Naive B cell (primary cell): ENCODE measurements at regions not wholly inside any gene's neighbourhood (a gene's known extent, or its start where the extent isn't known, plus 50 kb on each side); places are given as distances from the start of the nearest gene placed in this dataset.

Experiments
- ATAC-seq, 2 donors: fragments of 150-1000 bp; cut with Tn5 transposase; 2 replicates each; pipeline ENCODE4 v1.10.0; 2021; ENCODE audit warnings: low read depth in 2 of 2, mild to moderate bottlenecking in 2 of 2, moderate library complexity in 2 of 2
- DNase-seq: peaks from one replicate; pipeline ENCODE4 v3.0.0; 2022
- H3K27ac Mint-ChIP-seq, 6 donors: one replicate each; pipeline ENCODE4 v1.8.0; 2020 to 2022; ENCODE audit warnings: mild to moderate bottlenecking in 6 of 6, mixed read lengths in 6 of 6, moderate library complexity in 5 of 6, inconsistent platforms in 2 of 6
- H3K27me3 Mint-ChIP-seq, 3 donors: one replicate each; pipeline ENCODE4 v1.8.0; 2021 to 2022; ENCODE audit warnings: mixed read lengths in 3 of 3, mild to moderate bottlenecking in 1 of 3
- H3K36me3 Mint-ChIP-seq, 2 donors: one replicate each; pipeline ENCODE4 v1.8.0; 2020 to 2022; ENCODE audit warnings: mixed read lengths in 2 of 2, inconsistent platforms in 1 of 2, mild to moderate bottlenecking in 1 of 2
- H3K4me1 Mint-ChIP-seq, 3 donors: one replicate each; pipeline ENCODE4 v1.8.0; 2020 to 2022; ENCODE audit warnings: mixed read lengths in 3 of 3, inconsistent platforms in 1 of 3, mild to moderate bottlenecking in 1 of 3, moderate library complexity in 1 of 3
- H3K4me3 Mint-ChIP-seq, 8 donors: one replicate each; pipeline ENCODE4 v1.8.0; 2020 to 2022; ENCODE audit warnings: mild to moderate bottlenecking in 8 of 8, mixed read lengths in 8 of 8, moderate library complexity in 8 of 8, inconsistent platforms in 2 of 8
- H3K9me3 Mint-ChIP-seq, 7 donors: one replicate each; pipeline ENCODE4 v1.8.0; 2020 to 2022; ENCODE audit warnings: mixed read lengths in 7 of 7, mild to moderate bottlenecking in 5 of 7, inconsistent platforms in 2 of 7, moderate library complexity in 1 of 7

DNA sequence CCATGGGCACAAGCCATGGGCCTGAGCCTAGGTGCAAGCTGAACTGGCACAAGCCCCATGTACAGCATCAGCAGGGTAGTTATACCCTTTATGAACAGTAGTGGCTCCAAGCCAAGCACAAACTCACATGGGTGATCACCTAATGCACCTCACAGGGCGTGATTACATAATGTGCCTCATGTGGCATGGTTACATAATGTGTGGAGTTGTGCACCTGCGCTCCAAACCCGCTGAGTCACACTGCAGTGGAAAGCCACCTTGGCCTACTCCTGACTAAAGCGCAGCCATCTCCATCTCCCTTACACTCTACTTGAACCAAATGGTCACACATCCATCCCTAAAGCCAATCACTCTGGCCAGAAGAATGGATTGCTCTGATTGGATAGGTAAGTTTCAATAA, 279.7 kb downstream of the MBD2 start:
- Mint-ChIP-seq H3K4me3 (no peak overlapping the region), H3K27ac (no peak overlapping the region), H3K4me1 (no peaks in the 10 kb centered on the region), H3K9me3 (peaks cover 5 to 53% (median 15%) of the 10 kb centered on the region in 7 donors), H3K36me3 (peaks cover 0 to 3% of the 10 kb centered on the region in 2 donors), H3K27me3 (peaks cover 0 to 8% (median 7%) of the 10 kb centered on the region in 3 donors)
- ATAC-seq (no peak), DNase-seq (no peak)

DNA sequence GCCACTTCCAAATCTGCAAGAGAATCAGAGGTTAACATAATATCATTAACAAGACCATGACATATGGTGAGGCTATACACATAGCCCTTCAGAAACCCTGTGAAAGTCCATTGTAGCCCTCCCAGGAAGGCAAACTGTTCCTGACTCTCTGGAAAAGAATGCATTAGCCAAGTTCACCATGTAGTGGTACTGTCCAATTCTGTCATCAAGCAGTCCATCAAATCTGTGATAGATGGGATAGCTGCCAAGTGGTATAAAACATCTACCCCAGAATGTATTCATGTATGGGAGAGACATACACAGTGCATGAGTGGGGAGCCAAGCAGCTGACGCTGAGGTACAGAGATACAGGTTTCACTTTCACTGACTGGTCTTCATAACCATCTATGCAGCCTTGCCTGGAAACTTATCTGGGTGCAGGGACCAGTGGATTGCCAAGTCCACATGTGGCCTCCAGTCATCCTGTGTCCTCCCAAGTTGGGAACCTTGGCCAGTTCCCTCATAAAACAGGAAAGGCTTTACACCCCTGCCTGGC, 281.1 kb downstream of the MBD2 start:
- Mint-ChIP-seq H3K27ac (peak overlapping the region in 1 of 6 donors; percentile 14), H3K4me1 (no peaks in the 10 kb centered on the region), H3K9me3 (peaks cover 5 to 53% (median 15%) of the 10 kb centered on the region in 7 donors), H3K4me3 (no peak overlapping the region), H3K27me3 (peaks cover 0 to 8% (median 0%) of the 10 kb centered on the region in 3 donors), H3K36me3 (peaks cover 0 to 3% of the 10 kb centered on the region in 2 donors)
- DNase-seq (no peak), ATAC-seq (no peak)

DNA sequence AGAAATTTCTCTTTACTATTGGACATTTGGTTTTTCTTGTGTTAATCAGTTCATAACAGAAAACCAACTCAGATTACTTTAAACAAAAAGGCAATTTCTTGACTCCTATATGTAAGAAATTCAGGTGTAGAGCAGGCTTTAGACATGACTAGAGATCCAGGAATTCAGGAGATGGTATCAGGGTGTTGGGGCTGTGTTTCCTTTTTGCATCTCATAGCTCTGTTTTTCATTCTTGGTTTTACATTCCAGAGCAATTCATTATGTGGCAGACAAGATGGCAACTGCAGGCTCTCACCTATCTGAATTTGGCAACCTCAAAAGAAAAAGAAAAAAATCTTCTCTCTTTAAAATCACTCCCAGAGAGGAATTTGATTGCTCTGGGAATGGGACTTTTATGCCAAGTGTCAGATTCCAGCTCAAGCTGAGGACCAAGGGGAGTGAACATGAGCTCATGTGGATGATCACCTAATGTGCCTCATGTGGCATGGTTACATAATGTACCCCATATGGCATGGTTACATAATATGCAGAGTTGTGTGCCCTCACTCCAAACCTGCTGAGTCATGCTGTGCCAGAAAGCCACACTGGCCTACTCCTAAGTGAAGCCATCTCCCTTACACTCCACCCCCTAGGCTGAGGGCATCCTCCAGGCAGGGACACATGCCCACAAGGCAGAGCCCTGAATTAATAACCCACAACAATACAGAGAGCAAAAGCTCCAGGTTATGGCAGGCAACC, 282.7 kb downstream of the MBD2 start:
- Mint-ChIP-seq H3K27ac (no peak overlapping the region), H3K27me3 (no peaks in the 10 kb centered on the region), H3K36me3 (peaks cover 0 to 3% of the 10 kb centered on the region in 2 donors), H3K4me3 (no peak overlapping the region), H3K9me3 (peaks cover 5 to 47% (median 15%) of the 10 kb centered on the region in 7 donors), H3K4me1 (no peaks in the 10 kb centered on the region)
- ATAC-seq, result no peak
- DNase-seq, result no peak

DNA sequence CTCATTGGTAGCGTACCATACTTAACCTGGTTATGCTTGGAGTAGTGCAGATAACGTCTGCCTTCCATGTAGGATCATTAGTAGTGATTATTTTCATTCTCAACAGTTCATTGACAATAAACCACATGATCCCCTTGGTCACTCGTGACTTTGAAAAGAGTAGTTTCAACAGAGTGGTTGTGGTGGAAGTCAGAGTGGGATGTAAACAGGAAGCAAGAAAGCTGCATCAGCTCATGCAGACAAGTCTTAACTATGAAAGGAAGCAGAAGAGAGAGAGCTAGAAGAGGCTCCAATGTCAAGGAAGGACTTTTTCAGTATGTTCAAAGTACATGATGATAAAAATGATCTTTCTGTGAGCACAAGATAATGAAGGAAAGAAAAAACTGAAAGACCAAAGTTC, 287.4 kb downstream of the MBD2 start:
- H3K27ac Mint-ChIP-seq, result no peak overlapping the region
- ATAC-seq (no peak), DNase-seq (no peak)
- H3K27me3 Mint-ChIP-seq, result peaks cover 0 to 5% (median 4%) of the 10 kb centered on the region in 3 donors
- peaks cover 0 to 21% (median 4%) of the 10 kb centered on the region in 7 donors for H3K9me3 Mint-ChIP-seq
- no peak overlapping the region for H3K4me3 Mint-ChIP-seq
- peaks cover 0 to 3% of the 10 kb centered on the region in 2 donors for H3K36me3 Mint-ChIP-seq
- H3K4me1 Mint-ChIP-seq, result no peaks in the 10 kb centered on the region

DNA sequence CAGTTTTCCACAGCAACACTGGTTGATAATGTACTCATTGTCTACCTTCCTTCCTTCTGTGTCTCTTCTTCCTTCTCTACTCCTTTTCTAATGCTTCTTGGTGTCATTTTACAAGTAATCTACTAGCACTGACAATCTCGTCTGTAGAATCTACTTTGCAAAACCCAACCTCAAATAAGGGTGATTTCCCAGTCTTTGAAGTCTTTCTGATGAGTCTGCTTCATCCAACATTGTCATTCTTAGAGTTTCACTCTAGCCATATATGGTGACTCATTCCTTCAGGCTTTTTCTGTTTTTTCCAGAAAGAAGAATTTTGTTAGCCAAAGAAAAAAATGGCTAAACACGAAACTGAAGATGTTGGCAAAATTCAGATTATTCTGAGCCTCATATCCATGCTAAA, 288.7 kb downstream of the MBD2 start:
- Mint-ChIP-seq H3K27ac (no peak overlapping the region), H3K9me3 (peaks cover 0 to 9% (median 0%) of the 10 kb centered on the region in 7 donors), H3K36me3 (no peaks in the 10 kb centered on the region), H3K4me1 (no peaks in the 10 kb centered on the region), H3K4me3 (no peak overlapping the region), H3K27me3 (peaks cover 0 to 5% (median 4%) of the 10 kb centered on the region in 3 donors)
- ATAC-seq (no peak), DNase-seq (no peak)

DNA sequence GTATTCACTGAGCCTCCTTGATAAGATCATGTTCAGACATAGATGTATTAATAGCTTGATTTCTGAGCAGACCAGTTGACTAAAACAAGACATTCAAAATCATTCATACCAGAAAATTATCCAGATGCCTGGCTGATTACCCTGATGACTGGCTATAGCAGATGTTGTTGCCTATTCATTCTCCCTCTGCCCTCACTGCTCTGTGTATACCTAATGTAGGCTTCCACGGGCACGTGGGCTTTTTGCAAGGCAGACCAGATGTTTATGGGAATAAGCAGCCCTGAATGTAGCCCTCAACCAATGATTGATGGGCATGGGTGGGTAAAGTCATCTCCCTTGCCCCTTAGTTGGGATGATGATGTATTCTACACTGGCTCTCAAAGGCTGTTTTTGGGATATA, 289.1 kb downstream of the MBD2 start:
- no peak for DNase-seq
- ATAC-seq, result no peak
- Mint-ChIP-seq H3K9me3 (peaks cover 0 to 9% (median 0%) of the 10 kb centered on the region in 7 donors), H3K27me3 (peaks cover 0 to 5% (median 4%) of the 10 kb centered on the region in 3 donors), H3K27ac (no peak overlapping the region), H3K4me3 (no peak overlapping the region), H3K4me1 (no peaks in the 10 kb centered on the region), H3K36me3 (no peaks in the 10 kb centered on the region)

DNA sequence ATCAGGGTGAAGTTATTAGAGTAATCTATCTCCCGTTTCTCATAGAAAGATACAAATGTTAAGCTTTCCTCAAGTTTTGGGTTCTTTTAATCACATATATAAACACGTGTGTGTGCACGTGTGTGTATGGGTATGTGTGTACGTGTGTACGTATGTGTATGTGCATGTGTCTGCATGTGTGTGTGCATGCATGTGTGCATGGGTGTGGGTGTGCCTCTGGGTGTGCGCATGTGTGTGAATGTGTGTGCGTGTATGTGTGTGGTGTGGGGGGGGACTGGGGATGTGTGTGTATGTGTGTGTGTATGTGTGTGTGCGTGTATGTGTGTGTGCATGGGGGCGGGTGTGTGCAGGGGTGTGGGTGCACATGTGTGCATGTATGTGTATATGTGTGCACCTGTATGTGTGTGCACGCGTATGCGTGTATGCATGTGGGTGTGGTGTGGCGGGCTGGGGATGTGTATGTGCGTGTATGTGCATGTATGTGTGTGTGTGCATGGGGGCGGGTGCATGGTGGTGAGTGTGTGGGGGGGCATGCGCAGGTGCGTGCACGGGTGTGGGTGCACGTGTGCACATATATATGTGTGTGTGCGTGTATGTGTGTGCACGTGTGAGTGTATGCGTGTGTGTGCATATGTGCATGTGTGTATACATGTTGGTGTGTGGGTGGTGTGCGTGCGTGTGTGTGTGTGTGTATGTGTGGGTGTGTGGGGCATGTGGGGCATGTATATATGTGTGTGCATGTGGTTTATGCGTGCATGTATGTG, 304.0 kb downstream of the MBD2 start:
- H3K4me3 Mint-ChIP-seq, result no peak overlapping the region
- peaks cover 0 to 7% (median 0%) of the 10 kb centered on the region in 7 donors for H3K9me3 Mint-ChIP-seq
- no peaks in the 10 kb centered on the region for H3K36me3 Mint-ChIP-seq
- peaks cover 0 to 16% (median 0%) of the 10 kb centered on the region in 3 donors for H3K27me3 Mint-ChIP-seq
- no peaks in the 10 kb centered on the region for H3K4me1 Mint-ChIP-seq
- no peak for DNase-seq
- peak overlapping the region in 1 of 6 donors; percentile 41 for H3K27ac Mint-ChIP-seq
- ATAC-seq, result no peak

DNA sequence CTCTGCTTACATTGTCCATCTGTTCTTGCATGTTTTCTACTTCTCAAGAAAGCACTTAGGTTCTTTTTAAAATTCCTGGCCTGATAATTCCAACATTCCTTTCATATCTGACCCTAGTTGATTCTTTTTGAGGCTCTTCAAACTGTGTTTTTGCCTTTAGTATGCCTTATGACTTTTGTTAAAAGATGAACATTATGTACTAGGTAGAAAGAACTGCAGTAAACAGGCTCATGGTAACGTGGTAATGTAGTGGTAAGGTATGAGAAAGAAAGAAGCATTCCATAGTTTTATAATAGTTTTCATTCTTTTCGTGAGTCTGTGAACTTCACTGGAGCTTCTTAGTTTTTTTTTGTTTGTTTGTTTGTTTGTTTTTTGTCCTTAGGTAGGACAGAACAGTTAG, 306.4 kb downstream of the MBD2 start:
- Mint-ChIP-seq H3K27me3 (peaks cover 0 to 16% (median 0%) of the 10 kb centered on the region in 3 donors), H3K9me3 (peaks cover 0 to 7% (median 0%) of the 10 kb centered on the region in 7 donors), H3K4me1 (no peaks in the 10 kb centered on the region), H3K36me3 (no peaks in the 10 kb centered on the region), H3K4me3 (no peak overlapping the region), H3K27ac (no peak overlapping the region)
- no peak for ATAC-seq
- DNase-seq, result no peak

DNA sequence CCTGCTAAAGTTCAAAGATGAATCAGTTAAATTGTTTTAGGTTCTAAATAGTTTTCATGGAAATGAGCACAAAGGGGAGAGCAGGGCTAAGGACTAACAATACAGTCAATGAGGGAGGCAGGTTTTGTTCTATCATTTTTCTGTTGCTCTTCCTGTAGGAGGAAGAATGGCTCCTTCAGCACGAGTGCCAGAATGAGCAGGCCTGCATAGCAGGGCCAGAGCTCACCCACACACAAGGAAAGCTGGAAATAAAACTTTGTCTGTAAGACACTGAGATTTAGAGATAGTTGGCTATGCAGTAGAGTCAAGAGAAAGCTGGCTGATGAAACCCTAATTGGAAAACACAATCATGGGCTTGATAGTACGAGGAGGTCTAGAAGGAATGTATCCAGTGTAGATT, 313.3 kb downstream of the MBD2 start:
- Mint-ChIP-seq H3K36me3 (no peaks in the 10 kb centered on the region), H3K9me3 (peaks cover 0 to 9% (median 0%) of the 10 kb centered on the region in 7 donors), H3K27me3 (peaks cover 0 to 4% (median 3%) of the 10 kb centered on the region in 3 donors), H3K4me1 (no peaks in the 10 kb centered on the region), H3K27ac (no peak overlapping the region), H3K4me3 (no peak overlapping the region)
- no peak for ATAC-seq
- DNase-seq, result no peak

DNA sequence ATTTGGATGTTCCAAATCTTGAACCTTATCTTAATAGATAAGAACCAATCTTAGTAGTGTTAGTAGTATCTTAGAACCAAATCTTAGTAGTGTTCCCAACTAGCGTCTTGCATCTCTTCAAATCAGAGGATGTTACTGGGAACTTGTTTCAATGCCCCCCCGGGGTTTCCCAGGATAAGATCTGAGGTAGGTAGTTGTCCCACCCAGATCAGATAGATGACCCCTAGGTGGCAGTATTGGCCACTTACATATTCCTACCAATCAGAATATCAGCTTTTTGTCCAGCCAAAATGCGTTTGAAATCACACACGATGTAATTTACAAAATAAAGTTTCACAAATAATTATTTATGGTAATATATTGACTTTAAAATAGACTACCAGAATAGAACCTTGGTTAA, 314.8 kb downstream of the MBD2 start:
- no peak for ATAC-seq
- Mint-ChIP-seq H3K9me3 (peaks cover 0 to 6% (median 2%) of the 10 kb centered on the region in 7 donors), H3K4me3 (no peak overlapping the region), H3K36me3 (no peaks in the 10 kb centered on the region), H3K4me1 (no peaks in the 10 kb centered on the region), H3K27me3 (peaks cover 0 to 16% (median 4%) of the 10 kb centered on the region in 3 donors), H3K27ac (no peak overlapping the region)
- DNase-seq, result no peak

DNA sequence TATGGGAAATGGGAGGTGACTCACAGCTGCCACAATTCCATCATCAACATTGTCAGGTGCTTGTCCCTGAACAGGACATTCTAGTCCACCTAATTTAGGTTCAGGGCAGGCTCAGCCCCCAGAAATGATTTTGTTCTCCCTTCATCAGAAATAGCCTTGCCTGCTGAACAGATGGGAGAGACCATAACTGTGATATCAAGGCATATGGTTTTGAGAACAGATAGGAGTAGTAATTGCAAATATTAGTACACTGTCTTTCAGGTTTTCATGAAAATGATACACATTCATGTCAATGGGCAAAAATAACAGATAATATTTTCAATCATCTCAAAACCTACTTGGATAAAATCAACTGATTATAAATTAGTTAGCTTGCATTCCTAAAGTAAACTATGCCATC, 316.5 kb downstream of the MBD2 start:
- Mint-ChIP-seq H3K4me1 (no peaks in the 10 kb centered on the region), H3K36me3 (no peaks in the 10 kb centered on the region), H3K4me3 (no peak overlapping the region), H3K27ac (no peak overlapping the region), H3K27me3 (peaks cover 0 to 22% (median 13%) of the 10 kb centered on the region in 3 donors), H3K9me3 (peaks cover 0 to 5% (median 2%) of the 10 kb centered on the region in 7 donors)
- ATAC-seq (no peak), DNase-seq (no peak)

DNA sequence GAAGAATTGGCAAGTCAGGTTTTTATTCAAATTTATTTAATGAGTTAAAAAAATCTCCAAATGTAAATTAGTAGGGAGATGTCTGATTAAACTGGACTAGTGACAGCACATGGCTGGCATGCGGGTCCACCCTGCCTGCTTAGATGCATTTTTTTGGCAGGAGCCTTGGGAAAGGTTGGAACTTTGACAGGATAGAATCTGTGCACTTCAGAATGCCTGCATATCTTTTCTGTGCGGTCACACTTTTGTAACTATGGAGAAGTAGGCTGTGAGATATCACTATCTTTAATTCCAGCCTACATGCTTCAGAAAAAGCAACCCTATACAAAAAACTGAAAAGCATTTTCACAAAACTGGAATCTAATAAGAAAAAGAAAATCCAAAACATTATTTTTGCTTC, 317.8 kb downstream of the MBD2 start:
- Mint-ChIP-seq H3K9me3 (peaks cover 0 to 5% (median 2%) of the 10 kb centered on the region in 7 donors), H3K27me3 (peaks cover 0 to 22% (median 13%) of the 10 kb centered on the region in 3 donors), H3K4me3 (no peak overlapping the region), H3K4me1 (no peaks in the 10 kb centered on the region), H3K27ac (no peak overlapping the region), H3K36me3 (no peaks in the 10 kb centered on the region)
- DNase-seq, result no peak
- ATAC-seq, result no peak

DNA sequence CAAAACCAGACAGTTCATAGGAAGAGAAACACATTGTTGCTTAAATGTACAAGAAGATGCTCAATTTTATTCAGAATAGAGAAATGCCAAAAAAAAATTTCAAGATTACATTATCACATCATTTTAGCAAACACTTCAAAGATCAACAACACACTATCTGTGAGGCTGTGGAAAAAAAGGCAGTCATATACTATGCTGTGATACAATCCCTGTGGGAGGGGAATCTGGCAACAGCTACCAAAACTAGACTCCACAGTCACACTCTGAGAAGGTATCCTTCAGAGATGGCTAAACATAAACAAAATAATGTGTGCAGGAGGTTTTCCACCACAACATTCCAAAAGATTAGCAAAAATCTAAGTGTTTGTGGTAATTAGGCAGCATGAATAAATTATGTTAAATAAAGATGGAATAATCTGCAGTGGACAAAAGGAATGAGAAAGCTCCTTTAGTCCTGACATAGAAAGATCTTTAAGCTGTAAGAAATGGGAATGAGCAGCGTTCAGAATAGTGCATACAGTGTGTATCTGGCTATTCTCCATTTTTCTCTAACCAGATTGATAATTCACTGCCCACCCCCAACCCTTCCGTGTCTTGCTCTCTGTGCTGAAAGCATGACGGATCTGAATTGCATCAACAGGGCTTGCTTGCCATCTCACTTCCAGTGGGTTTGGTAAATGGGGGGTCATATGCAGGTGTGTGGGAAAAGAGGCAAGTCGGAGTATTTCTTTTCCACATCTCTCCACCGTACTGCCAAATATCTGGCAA, 329.6 kb downstream of the MBD2 start:
- ATAC-seq (no peak), DNase-seq (no peak)
- peaks cover 0 to 8% (median 6%) of the 10 kb centered on the region in 3 donors for H3K27me3 Mint-ChIP-seq
- no peaks in the 10 kb centered on the region for H3K4me1 Mint-ChIP-seq
- no peaks in the 10 kb centered on the region for H3K36me3 Mint-ChIP-seq
- H3K27ac Mint-ChIP-seq, result no peak overlapping the region
- peaks cover 0 to 3% (median 0%) of the 10 kb centered on the region in 7 donors for H3K9me3 Mint-ChIP-seq
- H3K4me3 Mint-ChIP-seq, result no peak overlapping the region
